Smooth muscle cell (in vitro differentiated cells): ENCODE measurements at regions not wholly inside any gene's neighbourhood (a gene's known extent, or its start where the extent isn't known, plus 50 kb on each side); places are given as distances from the start of the nearest gene placed in this dataset.
A peak's percentile ranks its signal among the peaks of the same experiment; 100 is the strongest.

Experiments used
- DNase-seq: peaks from one replicate; lab custom pipeline; 2025; ENCODE audit not compliant: unreplicated experiment; lab: John Stamatoyannopoulos, UW
- H2AFZ ChIP-seq: fragments of 200-600 bp; sonication (generic); 2 replicates; pipeline ENCODE4 v1.6.0; 2016; ENCODE audit warnings: antibody characterized with exemption, low read depth, mild to moderate bottlenecking
- H3F3A ChIP-seq: fragments of 200-600 bp; sonication (generic); 2 replicates; pipeline ENCODE4 v1.6.0; 2017; ENCODE audit warnings: antibody characterized with exemption, low read depth
- H3K27ac ChIP-seq: fragments of 200-600 bp; sonication (generic); 2 replicates; pipeline ENCODE4 v1.5.1; 2016; ENCODE audit warnings: low read depth, mild to moderate bottlenecking
- H3K27me3 ChIP-seq: fragments of 200-600 bp; sonication (generic); 2 replicates; pipeline ENCODE4 v1.6.1; 2016; ENCODE audit warnings: low read depth, mild to moderate bottlenecking
- H3K36me3 ChIP-seq: fragments of 200-600 bp; sonication (generic); 2 replicates; pipeline ENCODE4 v1.5.1; 2016; ENCODE audit warnings: low read depth
- H3K4me1 ChIP-seq: fragments of 200-600 bp; sonication (generic); 2 replicates; pipeline ENCODE4 v1.5.1; 2016; ENCODE audit warnings: low read depth
- H3K4me2 ChIP-seq: fragments of 200-600 bp; sonication (generic); 2 replicates; pipeline ENCODE4 v1.6.0; 2016; ENCODE audit warnings: mild to moderate bottlenecking
- H3K4me3 ChIP-seq: fragments of 200-600 bp; sonication (generic); 2 replicates; pipeline ENCODE4 v1.5.1; 2016; ENCODE audit warnings: mild to moderate bottlenecking
- H3K79me2 ChIP-seq: fragments of 200-600 bp; sonication (generic); 2 replicates; pipeline ENCODE4 v1.6.0; 2016; ENCODE audit warnings: low read depth, mild to moderate bottlenecking
- H3K9ac ChIP-seq: fragments of 200-600 bp; sonication (generic); 2 replicates; pipeline ENCODE4 v1.6.0; 2016; ENCODE audit warnings: low read depth
- H3K9me3 ChIP-seq: fragments of 200-600 bp; sonication (generic); replicated peaks from 2 replicates; pipeline ENCODE4 v1.5.1; 2016; ENCODE audit warnings: low read depth
- H4K20me1 ChIP-seq: fragments of 200-600 bp; sonication (generic); 2 replicates; pipeline ENCODE4 v1.6.0; 2016; ENCODE audit warnings: low read depth
- CTCF ChIP-seq: fragments of 200-600 bp; sonication (generic); IDR thresholded peaks from 2 replicates; pipeline ENCODE4 v1.5.1; 2017; ENCODE audit warnings: borderline replicate concordance, mild to moderate bottlenecking, antibody characterized with exemption; ENCODE audit not compliant: insufficient read depth, poor library complexity, severe bottlenecking
- WGBS: methylation state at CpG from one replicate; pipeline ENCODE4 v1.1.7; 2016; ENCODE audit warnings: low lambda C conversion rate; 5-methylcytosine and 5-hydroxymethylcytosine counted together

GRCh38 chr15:62785881-62786828, 256.4 kb upstream of the TPM1 start:
- H3K9ac ChIP-seq, result no peak overlapping the region
- TF ChIP-seq CTCF, result no peak
- no peak for DNase-seq
- peak overlapping the region; percentile 74 for H3K27ac ChIP-seq
- H3K4me2 ChIP-seq, result peak overlapping the region; percentile 56
- H3F3A ChIP-seq, result peaks cover 67% of the 10 kb centered on the region
- no peaks in the 10 kb centered on the region for H3K9me3 ChIP-seq
- no peak overlapping the region for H3K4me3 ChIP-seq
- H3K36me3 ChIP-seq, result no peaks in the 10 kb centered on the region
- no peaks in the 10 kb centered on the region for H4K20me1 ChIP-seq
- H3K4me1 ChIP-seq, result peaks cover 25% of the 10 kb centered on the region
- 12% methylated on average over 10 of the region's 10 CpGs for WGBS
- H3K79me2 ChIP-seq, result no peaks in the 10 kb centered on the region
- no peaks in the 10 kb centered on the region for H3K27me3 ChIP-seq
- no peak overlapping the region for H2AFZ ChIP-seq

GRCh38 chr15:62787401-62787800, 255.1 kb upstream of the TPM1 start:
- H4K20me1 ChIP-seq, result no peaks in the 10 kb centered on the region
- H3K27ac ChIP-seq, result peak overlapping the region; percentile 74
- no peaks in the 10 kb centered on the region for H3K27me3 ChIP-seq
- no peaks in the 10 kb centered on the region for H3K36me3 ChIP-seq
- DNase-seq, result no peak
- no peak overlapping the region for H2AFZ ChIP-seq
- no peaks in the 10 kb centered on the region for H3K9me3 ChIP-seq
- H3K4me3 ChIP-seq, result no peak overlapping the region
- peaks cover 29% of the 10 kb centered on the region for H3K4me1 ChIP-seq
- no peak for TF ChIP-seq CTCF
- peaks cover 62% of the 10 kb centered on the region for H3F3A ChIP-seq
- no peak overlapping the region for H3K9ac ChIP-seq
- H3K4me2 ChIP-seq, result peak overlapping the region; percentile 46
- H3K79me2 ChIP-seq, result no peaks in the 10 kb centered on the region
- 46% methylated on average over 7 of the region's 7 CpGs for WGBS

GRCh38 chr15:62788224-62788623, 254.3 kb upstream of the TPM1 start:
- H3F3A ChIP-seq, result peaks cover 54% of the 10 kb centered on the region
- H3K4me3 ChIP-seq, result no peak overlapping the region
- no peak overlapping the region for H2AFZ ChIP-seq
- H3K9ac ChIP-seq, result no peak overlapping the region
- WGBS, result 85% methylated on average over 6 of the region's 6 CpGs
- no peak overlapping the region for H3K27ac ChIP-seq
- no peak overlapping the region for H3K4me2 ChIP-seq
- peaks cover 21% of the 10 kb centered on the region for H3K4me1 ChIP-seq
- H3K27me3 ChIP-seq, result no peaks in the 10 kb centered on the region
- H3K36me3 ChIP-seq, result no peaks in the 10 kb centered on the region
- DNase-seq, result no peak
- no peaks in the 10 kb centered on the region for H3K9me3 ChIP-seq
- no peak for TF ChIP-seq CTCF
- no peaks in the 10 kb centered on the region for H4K20me1 ChIP-seq
- H3K79me2 ChIP-seq, result no peaks in the 10 kb centered on the region
